GM12878 (cell line): ENCODE measurements at regions not wholly inside any gene's neighbourhood (a gene's known extent, or its start where the extent isn't known, plus 50 kb on each side); places are given as distances from the start of the nearest gene placed in this dataset.
A peak's percentile ranks its signal among the peaks of the same experiment; 100 is the strongest.

ENCODE experiments used
- ATF7 ChIP-seq: fragments of 450-650 bp; IDR thresholded peaks from 2 replicates; pipeline ENCODE4 v1.6.1; 2016; ENCODE audit warnings: low read depth, mild to moderate bottlenecking
- CHD1 ChIP-seq: IDR thresholded peaks from 2 replicates; pipeline ENCODE4 v1.6.1; 2012; ENCODE audit warnings: low read depth, low read length, improper control_type of control experiment
- CREB1 ChIP-seq: IDR thresholded peaks from 2 replicates; pipeline ENCODE4 v1.6.1; 2012; ENCODE audit warnings: low read depth, mild to moderate bottlenecking, inconsistent platforms
- DPF2 ChIP-seq: fragments of 450-650 bp; IDR thresholded peaks from 2 replicates; pipeline ENCODE4 v1.6.1; 2017; ENCODE audit warnings: mild to moderate bottlenecking
- ESRRA ChIP-seq: IDR thresholded peaks from 2 replicates; pipeline ENCODE4 v1.6.1; 2012; ENCODE audit warnings: mild to moderate bottlenecking, low read length, improper control_type of control experiment
- FOXM1 ChIP-seq: IDR thresholded peaks from 2 replicates; pipeline ENCODE4 v1.6.1; 2012; ENCODE audit warnings: low read depth, mild to moderate bottlenecking, inconsistent platforms, low read length, moderate library complexity
- HCFC1 ChIP-seq: fragments of 150-350 bp; IDR thresholded peaks from 2 replicates; pipeline ENCODE4 v1.6.1; 2014; ENCODE audit warnings: low read length
- IKZF2 ChIP-seq, 2 experiments: fragments of 450-650 bp; IDR thresholded peaks; 2 replicates each; pipeline ENCODE4 v1.6.1; 2017; ENCODE audit warnings: mild to moderate bottlenecking in 2 of 2, moderate library complexity in 2 of 2
- IRF4 ChIP-seq: IDR thresholded peaks from 2 replicates; pipeline ENCODE4 v1.6.1; 2011; ENCODE audit warnings: low read depth, low read length
- KDM1A ChIP-seq: fragments of 200-600 bp; sonication (generic); IDR thresholded peaks from 2 replicates; pipeline ENCODE4 v1.6.1; 2016; ENCODE audit warnings: borderline replicate concordance
- MEF2A ChIP-seq: IDR thresholded peaks from 2 replicates; pipeline ENCODE4 v1.6.1; 2011; ENCODE audit warnings: low read depth, mild to moderate bottlenecking, low read length, moderate library complexity; ENCODE audit not compliant: insufficient read depth
- MEF2B ChIP-seq: fragments of 450-650 bp; IDR thresholded peaks from 2 replicates; pipeline ENCODE4 v1.6.1; 2018; ENCODE audit warnings: mild to moderate bottlenecking, moderate library complexity; ENCODE audit not compliant: partially characterized antibody, poor library complexity, severe bottlenecking
- MTA2 ChIP-seq: fragments of 450-650 bp; IDR thresholded peaks from 2 replicates; pipeline ENCODE4 v1.6.1; 2016; ENCODE audit warnings: low read depth, mild to moderate bottlenecking, moderate library complexity
- MXI1 ChIP-seq: fragments of 150-350 bp; IDR thresholded peaks from 2 replicates; pipeline ENCODE4 v1.6.1; 2011; ENCODE audit warnings: low read depth, mild to moderate bottlenecking, inconsistent platforms, low read length, improper control_type of control experiment
- NRF1 ChIP-seq: conservative IDR thresholded peaks from 2 replicates; pipeline ENCODE4 v1.6.1; 2011; ENCODE audit warnings: mild to moderate bottlenecking, low read depth, low read length, improper control_type of control experiment
- POU2F2 ChIP-seq: IDR thresholded peaks from 3 replicates; pipeline ENCODE4 v1.6.1; 2011; ENCODE audit warnings: low read depth, mild to moderate bottlenecking, low read length, borderline replicate concordance
- SMAD1 ChIP-seq: fragments of 450-650 bp; IDR thresholded peaks from 2 replicates; pipeline ENCODE4 v1.6.1; 2018; ENCODE audit warnings: mild to moderate bottlenecking, low read depth; ENCODE audit not compliant: partially characterized antibody
- SMARCA5 ChIP-seq: fragments of 450-650 bp; IDR thresholded peaks from 2 replicates; pipeline ENCODE4 v1.6.1; 2017; ENCODE audit warnings: mild to moderate bottlenecking
- SREBF2 ChIP-seq: IDR thresholded peaks from 2 replicates; pipeline ENCODE4 v1.6.1; 2012; ENCODE audit warnings: mild to moderate bottlenecking, low read length
- SRF ChIP-seq, 2 experiments: IDR thresholded peaks; 2 replicates each; pipeline ENCODE4 v1.6.1; 2011; ENCODE audit warnings: low read depth in 2 of 2, low read length in 2 of 2, mild to moderate bottlenecking in 1 of 2, moderate library complexity in 1 of 2
- TCF7 ChIP-seq: IDR thresholded peaks from 2 replicates; pipeline ENCODE4 v1.6.1; 2014; ENCODE audit warnings: antibody characterized with exemption, borderline replicate concordance
- WRNIP1 ChIP-seq: IDR thresholded peaks from 2 replicates; pipeline ENCODE4 v1.6.1; 2011; ENCODE audit warnings: low read depth, low read length, improper control_type of control experiment, borderline replicate concordance
- ZNF207 ChIP-seq: fragments of 450-650 bp; IDR thresholded peaks from 2 replicates; pipeline ENCODE4 v1.6.1; 2014; ENCODE audit warnings: antibody characterized with exemption, mild to moderate bottlenecking, borderline replicate concordance
- ZNF274 ChIP-seq: IDR thresholded peaks from one replicate; pipeline ENCODE4 v1.8.0; 2011; ENCODE audit not compliant: insufficient read length, insufficient read depth
- TF ChIP-seq, protein P1 (sequence below): fragments of 450-650 bp; IDR thresholded peaks from 2 replicates; pipeline ENCODE4 v1.6.1; 2016; ENCODE audit warnings: mild to moderate bottlenecking, moderate library complexity, borderline replicate concordance
- TF ChIP-seq, protein P2 (sequence below): IDR thresholded peaks from 2 replicates; pipeline ENCODE4 v1.6.1; 2011; ENCODE audit warnings: borderline replicate concordance, low read depth, mild to moderate bottlenecking, moderate library complexity, low read length; ENCODE audit not compliant: insufficient read depth, poor library complexity, severe bottlenecking
- TF ChIP-seq, protein P3 (sequence below): IDR thresholded peaks from 2 replicates; pipeline ENCODE4 v1.6.1; 2011; ENCODE audit warnings: low read depth, mild to moderate bottlenecking, low read length, moderate library complexity, borderline replicate concordance; ENCODE audit errors: extremely low read depth
- TF ChIP-seq, protein P4 (sequence below): fragments of 450-650 bp; IDR thresholded peaks from 2 replicates; pipeline ENCODE4 v1.6.1; 2016; ENCODE audit warnings: mild to moderate bottlenecking

DNA sequence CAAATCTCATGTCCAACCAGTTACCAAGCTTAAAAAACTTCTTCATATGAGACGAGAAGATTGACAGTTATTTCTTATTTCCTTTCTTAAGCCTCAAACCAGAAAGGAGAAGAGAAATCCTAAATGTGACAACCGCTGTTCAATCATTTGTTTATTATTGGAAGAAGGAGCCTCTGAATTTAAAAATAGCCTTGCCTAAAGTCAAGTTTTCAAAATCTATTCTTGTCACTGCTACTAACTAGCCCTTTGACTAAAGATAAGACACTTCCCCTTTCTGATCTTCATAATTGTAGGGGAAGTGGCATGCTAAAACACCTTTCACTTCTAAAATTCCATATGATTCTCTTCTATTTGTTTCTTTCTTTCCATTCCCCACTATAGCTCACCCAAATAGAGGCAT, 106.2 kb upstream of the EMB start (continued):
- TF ChIP-seq ZNF274 (no peak), ESRRA (no peak), ZNF207 (no peak), CREB1 (no peak), KDM1A (no peak), WRNIP1 (no peak), ATF7 (no peak), IRF4 (no peak), POU2F2 (no peak), IKZF2 (IDR thresholded peaks at IDR 0.05) (peak; percentile 60 to 75; a peak in 3 of 4 replicates), HCFC1 (no peak), DPF2 (no peak), MEF2B (peak; percentile 80), MXI1 (no peak), NRF1 (no peak), SRF (IDR thresholded peaks at IDR 0.05; ENCODE audit: low read depth in 2 of 2, low read length in 2 of 2) (no peak), CHD1 (no peak), SMAD1 (no peak), SMARCA5 (no peak), FOXM1 (0 out of 2 replicates have a peak, but pooled peaks have one; percentile 39), MEF2A (peak; percentile 90), MTA2 (peak; percentile 70), TCF7 (no peak), SREBF2 (no peak)
- TF ChIP-seq, protein P1, sequence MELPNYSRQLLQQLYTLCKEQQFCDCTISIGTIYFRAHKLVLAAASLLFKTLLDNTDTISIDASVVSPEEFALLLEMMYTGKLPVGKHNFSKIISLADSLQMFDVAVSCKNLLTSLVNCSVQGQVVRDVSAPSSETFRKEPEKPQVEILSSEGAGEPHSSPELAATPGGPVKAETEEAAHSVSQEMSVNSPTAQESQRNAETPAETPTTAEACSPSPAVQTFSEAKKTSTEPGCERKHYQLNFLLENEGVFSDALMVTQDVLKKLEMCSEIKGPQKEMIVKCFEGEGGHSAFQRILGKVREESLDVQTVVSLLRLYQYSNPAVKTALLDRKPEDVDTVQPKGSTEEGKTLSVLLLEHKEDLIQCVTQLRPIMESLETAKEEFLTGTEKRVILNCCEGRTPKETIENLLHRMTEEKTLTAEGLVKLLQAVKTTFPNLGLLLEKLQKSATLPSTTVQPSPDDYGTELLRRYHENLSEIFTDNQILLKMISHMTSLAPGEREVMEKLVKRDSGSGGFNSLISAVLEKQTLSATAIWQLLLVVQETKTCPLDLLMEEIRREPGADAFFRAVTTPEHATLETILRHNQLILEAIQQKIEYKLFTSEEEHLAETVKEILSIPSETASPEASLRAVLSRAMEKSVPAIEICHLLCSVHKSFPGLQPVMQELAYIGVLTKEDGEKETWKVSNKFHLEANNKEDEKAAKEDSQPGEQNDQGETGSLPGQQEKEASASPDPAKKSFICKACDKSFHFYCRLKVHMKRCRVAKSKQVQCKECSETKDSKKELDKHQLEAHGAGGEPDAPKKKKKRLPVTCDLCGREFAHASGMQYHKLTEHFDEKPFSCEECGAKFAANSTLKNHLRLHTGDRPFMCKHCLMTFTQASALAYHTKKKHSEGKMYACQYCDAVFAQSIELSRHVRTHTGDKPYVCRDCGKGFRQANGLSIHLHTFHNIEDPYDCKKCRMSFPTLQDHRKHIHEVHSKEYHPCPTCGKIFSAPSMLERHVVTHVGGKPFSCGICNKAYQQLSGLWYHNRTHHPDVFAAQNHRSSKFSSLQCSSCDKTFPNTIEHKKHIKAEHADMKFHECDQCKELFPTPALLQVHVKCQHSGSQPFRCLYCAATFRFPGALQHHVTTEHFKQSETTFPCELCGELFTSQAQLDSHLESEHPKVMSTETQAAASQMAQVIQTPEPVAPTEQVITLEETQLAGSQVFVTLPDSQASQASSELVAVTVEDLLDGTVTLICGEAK, result no peak
- TF ChIP-seq, protein P2, sequence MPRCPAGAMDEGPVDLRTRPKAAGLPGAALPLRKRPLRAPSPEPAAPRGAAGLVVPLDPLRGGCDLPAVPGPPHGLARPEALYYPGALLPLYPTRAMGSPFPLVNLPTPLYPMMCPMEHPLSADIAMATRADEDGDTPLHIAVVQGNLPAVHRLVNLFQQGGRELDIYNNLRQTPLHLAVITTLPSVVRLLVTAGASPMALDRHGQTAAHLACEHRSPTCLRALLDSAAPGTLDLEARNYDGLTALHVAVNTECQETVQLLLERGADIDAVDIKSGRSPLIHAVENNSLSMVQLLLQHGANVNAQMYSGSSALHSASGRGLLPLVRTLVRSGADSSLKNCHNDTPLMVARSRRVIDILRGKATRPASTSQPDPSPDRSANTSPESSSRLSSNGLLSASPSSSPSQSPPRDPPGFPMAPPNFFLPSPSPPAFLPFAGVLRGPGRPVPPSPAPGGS, result no peak
- TF ChIP-seq, protein P3, sequence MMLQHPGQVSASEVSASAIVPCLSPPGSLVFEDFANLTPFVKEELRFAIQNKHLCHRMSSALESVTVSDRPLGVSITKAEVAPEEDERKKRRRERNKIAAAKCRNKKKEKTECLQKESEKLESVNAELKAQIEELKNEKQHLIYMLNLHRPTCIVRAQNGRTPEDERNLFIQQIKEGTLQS, result no peak
- TF ChIP-seq, protein P4, sequence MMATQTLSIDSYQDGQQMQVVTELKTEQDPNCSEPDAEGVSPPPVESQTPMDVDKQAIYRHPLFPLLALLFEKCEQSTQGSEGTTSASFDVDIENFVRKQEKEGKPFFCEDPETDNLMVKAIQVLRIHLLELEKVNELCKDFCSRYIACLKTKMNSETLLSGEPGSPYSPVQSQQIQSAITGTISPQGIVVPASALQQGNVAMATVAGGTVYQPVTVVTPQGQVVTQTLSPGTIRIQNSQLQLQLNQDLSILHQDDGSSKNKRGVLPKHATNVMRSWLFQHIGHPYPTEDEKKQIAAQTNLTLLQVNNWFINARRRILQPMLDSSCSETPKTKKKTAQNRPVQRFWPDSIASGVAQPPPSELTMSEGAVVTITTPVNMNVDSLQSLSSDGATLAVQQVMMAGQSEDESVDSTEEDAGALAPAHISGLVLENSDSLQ, result 0 out of 2 replicates have a peak, but pooled peaks have one; percentile 25
